Activated T-cell treated with anti-CD3 and anti-CD28 coated beads, Interleukin-2, amount 50 U/mL, for 1 hour (primary cell): ENCODE measurements at regions not wholly inside any gene's neighbourhood (a gene's known extent, or its start where the extent isn't known, plus 50 kb on each side); places are given as distances from the start of the nearest gene placed in this dataset.
A peak's percentile ranks its signal among the peaks of the same experiment; 100 is the strongest.
"Not testable (repeated sequence)": the region's sequence is repeated elsewhere in the genome, so short reads cannot be mapped to it uniquely, and the experiment has no call there.

Source experiments
- DNase-seq: peaks from one replicate; pipeline ENCODE4 v3.0.0-alpha.2; 2020

DNA sequence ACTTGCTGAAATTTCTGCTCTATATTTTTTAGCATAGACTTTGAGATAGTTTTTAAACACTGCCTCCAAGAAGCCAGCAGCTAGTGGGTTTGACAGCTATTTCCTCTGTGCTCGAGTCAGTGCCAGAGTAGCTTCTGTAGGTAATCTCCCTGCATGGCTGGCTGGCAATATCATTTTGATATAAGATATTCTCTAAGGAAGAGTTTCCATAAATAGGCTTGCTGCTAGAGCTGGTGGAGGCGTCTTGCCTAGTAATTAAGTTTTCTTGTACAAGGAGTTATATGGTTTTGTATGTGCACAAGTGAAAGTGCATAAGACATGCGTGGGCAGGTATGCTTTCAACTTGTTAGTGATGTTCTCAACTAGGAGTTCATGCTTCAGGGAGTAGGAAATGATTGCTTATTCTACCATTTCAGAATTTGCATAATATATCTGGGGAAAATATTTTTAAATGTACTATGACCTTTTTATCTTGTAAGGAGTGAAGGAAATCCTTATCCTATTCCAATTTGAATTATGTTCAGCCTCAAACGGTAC is 74.1 kb upstream of the CCL21 start:
- DNase-seq: no peak

DNA sequence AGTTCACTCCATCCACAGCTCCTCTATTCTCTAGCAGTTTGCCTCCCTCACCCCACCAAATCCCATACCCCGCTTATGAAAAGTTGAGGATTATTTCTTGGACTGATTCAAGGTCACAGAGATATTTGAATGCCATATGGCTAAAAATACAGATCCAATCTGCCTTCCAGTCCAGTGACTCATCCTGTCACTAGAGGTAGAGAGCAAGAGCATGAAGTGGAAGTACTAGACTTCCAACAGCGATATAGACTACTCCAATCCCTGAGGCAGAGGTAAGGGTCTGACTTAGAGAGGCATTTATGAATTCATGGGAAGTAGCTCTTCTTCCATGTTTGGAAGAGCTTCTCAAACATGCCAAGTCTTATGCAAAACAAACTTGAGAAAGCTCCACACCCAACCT is 72.4 kb upstream of the CCL21 start:
- DNase-seq: no peak

DNA sequence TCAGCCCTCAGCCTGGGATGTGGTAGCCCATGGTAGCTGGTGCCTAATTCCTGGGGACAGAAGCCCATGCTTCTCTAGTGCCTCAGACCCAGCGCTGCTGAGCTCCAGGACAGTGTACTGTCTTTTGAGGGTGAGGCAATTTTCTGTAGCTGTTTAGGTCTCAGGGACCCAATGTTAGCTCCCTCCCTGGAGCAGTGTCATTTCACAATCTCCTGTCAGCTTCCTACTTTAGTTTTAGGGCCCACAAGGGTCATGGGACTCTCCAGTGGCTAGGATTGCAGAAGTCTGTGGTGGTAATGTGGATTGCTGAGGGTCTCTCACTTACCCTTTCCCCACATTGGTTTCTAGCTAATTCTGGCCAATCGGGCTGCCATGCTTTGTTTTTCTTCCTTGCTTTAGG is 67.7 kb upstream of the CCL21 start:
- no peak for DNase-seq

DNA sequence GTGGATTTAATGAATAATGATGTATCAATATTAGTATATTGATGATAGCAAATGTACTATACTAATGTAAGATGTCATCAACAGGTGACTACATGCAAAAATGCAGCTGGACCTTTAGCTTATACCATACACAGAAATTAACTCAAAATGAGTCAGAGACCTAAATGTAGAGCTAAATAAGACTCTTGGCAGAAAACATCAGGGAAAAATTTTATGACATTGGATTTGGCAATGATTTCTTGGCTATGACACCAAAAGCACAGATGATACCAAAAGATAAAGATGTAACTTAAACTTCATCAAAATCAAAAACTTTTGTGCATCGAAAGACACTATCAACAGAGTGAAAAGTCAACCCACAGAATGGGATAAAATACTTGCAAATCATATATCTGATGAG is 64.0 kb upstream of the CCL21 start:
- DNase-seq: no peak

DNA sequence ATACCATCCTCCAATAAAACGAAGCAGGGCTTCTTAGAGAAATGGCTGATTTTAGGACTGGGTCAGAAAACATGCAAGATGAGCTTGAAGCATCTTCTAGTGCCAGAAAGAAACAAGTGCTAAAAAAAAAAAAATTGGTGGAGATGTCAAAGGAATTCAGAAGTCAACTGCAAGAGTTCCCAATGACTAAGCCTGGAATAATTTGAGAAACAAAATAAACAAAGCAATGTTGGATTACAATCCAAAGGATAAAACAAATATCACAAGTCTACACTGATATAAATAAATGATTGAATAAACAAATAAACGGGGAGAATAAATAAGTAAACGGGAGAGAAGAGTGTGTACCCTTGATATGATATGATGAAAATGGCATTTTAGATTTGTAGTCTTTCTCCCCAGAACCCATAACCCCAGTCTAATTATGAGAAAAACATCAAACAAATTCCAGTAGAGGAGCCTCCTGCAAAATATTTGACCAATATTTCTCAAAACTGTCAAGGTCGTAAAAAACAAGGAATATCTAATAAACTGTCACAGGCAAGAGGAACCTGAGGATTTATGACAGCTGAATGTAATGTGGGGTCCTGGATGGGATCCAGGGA is 63.5 kb upstream of the CCL21 start:
- no peak for DNase-seq

DNA sequence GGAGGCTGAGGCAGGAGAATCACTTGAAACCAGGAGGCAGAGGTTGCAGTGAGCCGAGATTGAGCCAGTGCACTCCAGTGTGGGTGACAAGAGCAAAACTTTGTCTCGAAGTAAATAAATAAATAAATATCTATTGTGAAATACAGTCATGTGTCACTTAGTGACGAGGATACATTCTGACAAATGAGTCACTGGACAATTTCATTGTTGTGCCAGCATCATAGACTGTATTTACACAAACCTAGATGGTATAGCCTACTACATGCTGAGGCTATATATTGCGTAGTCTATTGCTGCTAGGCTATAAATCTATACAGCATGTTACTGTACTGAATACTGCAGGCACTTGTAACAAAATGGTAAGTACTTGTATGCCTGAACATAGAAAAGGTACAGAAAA is 61.1 kb upstream of the CCL21 start:
- DNase-seq: no peak

DNA sequence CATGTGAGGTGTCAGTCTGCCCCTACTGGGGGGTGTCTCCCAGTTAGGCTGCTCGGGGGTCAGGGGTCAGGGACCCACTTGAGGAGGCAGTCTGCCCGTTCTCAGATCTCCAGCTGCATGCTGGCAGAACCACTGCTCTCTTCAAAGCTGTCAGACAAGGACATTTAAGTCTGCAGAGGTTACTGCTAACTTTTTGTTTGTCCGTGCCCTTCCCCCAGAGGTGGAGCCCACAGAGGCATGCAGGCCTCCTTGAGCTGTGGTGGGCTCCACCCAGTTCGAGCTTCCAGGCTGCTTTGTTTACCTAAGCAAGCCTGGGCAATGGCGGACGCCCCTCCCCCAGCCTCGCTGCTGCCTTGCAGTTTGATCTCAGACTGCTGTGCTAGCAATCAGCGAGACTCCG is 57.2 kb upstream of the CCL21 start:
- DNase-seq: not testable (repeated sequence)

DNA sequence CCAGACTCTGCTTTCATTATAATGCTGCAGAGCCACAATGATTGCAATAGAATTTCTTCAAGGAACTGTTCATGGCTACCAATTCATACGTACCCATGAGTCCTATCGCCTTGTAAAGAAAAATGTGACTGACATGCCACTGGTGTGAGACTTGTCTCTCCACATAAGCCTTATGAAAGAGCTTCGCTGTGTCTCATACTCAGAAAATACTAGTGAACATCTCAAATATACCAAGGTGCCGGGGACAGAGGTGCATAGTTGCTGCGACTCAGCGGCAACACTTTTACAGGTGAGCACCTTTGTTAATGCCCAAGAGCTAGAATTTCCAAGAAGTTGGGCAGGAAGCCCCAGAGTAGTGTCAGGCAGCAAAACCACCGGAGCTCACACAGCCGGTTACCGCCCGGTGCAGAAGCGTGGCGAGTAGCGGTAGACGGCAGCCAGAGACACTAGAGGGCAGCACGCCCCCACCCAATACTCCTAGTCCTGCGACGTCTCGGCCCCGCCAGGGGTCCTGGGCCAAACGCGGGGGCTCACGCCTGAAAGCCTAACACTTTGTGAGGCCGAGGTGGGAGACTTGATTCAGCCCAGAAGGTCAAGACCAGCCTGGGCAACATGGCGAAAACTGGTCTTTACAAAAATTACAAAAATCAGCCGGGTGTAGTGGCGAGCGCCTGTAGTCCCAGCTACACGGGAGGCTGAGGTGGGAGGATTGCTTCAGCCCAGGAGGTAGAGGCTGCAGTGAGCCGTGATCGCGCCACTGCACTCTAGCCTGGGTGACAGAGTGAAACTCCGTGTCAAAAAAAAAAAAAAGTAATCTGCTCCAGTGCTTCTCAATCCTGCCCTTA is 50.5 kb upstream of the CCL21 start:
- peak; percentile 38 for DNase-seq
